GM12872 (cell line): ENCODE measurements at regions not wholly inside any gene's neighbourhood (a gene's known extent, or its start where the extent isn't known, plus 50 kb on each side); places are given as distances from the start of the nearest gene placed in this dataset.

ENCODE experiments used
- CTCF ChIP-seq: IDR thresholded peaks from 3 replicates; pipeline ENCODE4 v1.5.1; 2011; ENCODE audit warnings: low read depth, mild to moderate bottlenecking, low read length, moderate library complexity; ENCODE audit not compliant: insufficient read depth

DNA sequence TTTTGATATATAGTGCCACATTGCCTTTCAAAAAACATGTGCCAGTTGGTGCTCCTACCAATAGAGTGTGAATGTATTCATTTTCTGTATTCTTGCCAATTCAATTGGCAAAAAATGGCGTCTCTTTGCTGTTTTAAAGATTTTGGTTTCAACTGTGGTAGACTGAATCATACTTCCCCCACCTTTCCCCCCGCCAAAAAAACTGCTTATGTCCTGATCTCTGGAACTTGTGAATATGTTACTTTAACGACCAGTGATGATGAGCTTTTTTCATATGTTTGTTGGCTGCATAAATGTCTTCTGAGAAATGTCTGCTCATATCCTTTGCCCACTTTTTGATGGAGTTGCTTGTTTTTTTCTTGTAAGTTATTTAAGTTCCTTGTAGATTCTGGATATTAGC lies 325.1 kb upstream of the KCNJ16 start:
- no peak for TF ChIP-seq CTCF

- no peak for TF ChIP-seq CTCF
Measured at GRCh38 chr17:69757688-69758430, 317.2 kb upstream of the KCNJ16 start.

GRCh38 chr17:69760562-69760961 lies 314.5 kb upstream of the KCNJ16 start:
- TF ChIP-seq CTCF: no peak

DNA sequence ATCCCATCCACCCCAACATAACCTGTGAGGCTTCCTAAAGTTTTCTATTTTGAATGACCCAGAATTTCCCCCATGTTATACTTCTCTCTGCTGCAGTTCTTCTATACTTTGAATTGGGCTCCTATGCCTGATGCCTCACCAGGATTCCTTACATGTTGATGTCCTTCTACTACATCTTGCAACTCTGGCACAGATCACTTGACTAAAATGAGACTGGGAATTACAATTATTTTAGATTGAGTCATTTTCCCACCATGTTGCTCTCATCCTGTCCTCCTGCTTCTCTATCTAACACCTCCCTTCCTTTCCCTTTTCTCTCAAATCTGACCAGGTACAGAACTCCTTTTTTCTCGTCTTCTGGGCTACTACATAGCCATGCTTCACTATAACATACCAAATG lies 314.0 kb upstream of the KCNJ16 start:
- no peak for TF ChIP-seq CTCF

- no peak for TF ChIP-seq CTCF
Measured at GRCh38 chr17:69761767-69762321, 313.2 kb upstream of the KCNJ16 start.

DNA sequence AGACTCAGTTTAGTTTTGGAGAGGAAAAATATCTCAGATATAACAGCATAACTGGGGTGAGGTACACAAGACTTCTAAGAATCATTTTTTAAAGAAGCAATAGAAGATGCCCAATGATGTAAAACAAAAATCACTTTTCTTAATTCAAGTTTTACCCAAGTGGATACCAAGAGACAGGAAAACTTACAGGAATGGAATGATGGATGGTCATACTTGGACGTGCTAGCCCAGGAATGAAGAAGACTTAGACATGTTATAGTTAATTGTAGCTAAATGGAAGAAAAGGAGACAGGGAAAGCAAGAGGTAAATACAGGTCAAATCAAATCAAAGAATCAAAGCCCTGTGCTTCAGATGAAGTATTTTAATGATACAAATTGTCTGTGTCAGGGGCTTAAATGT lies 312.7 kb upstream of the KCNJ16 start:
- TF ChIP-seq CTCF: no peak

GRCh38 chr17:69762766-69763165 lies 312.3 kb upstream of the KCNJ16 start:
- TF ChIP-seq CTCF: no peak
